ENCODE measurements at regions not wholly inside any gene's neighbourhood (a gene's known extent, or its start where the extent isn't known, plus 50 kb on each side); places are given as distances from the start of the nearest gene placed in this dataset.
"Not testable (repeated sequence)": the region's sequence is repeated elsewhere in the genome, so short reads cannot be mapped to it uniquely, and the experiment has no call there.

GRCh38 chr18:46179306-46179705 is 75.1 kb downstream of the HAUS1 start:
- peaks cover 11% of the 10 kb centered on the region for H3K4me1 ChIP-seq (ENCODE audit: insufficient read depth, low read length)
- H3K9me3 ChIP-seq (ENCODE audit: low read depth, low read length): no peaks in the 10 kb centered on the region
- no peaks in the 10 kb centered on the region for H3K27me3 ChIP-seq (ENCODE audit: insufficient read depth, low read length)
- DNase-seq (ENCODE audit: insufficient read length, low spot score, missing footprints): peak; percentile 65
- peaks cover 58% of the 10 kb centered on the region for H4K20me1 ChIP-seq (ENCODE audit: insufficient read depth, low read length)
- no peak overlapping the region for H2AFZ ChIP-seq (ENCODE audit: low read length)
- no peaks in the 10 kb centered on the region for H3K36me3 ChIP-seq (ENCODE audit: insufficient read depth, low read length)
- no peak for TF ChIP-seq CTCF (IDR thresholded peaks at IDR 0.05; ENCODE audit: extremely low read depth, low read depth, low read length)
- H3K27ac ChIP-seq (ENCODE audit: low read depth, low read length): no peak overlapping the region
- peaks cover 98% of the 10 kb centered on the region for H3K79me2 ChIP-seq (ENCODE audit: insufficient read depth, low read length)
- H3K4me2 ChIP-seq (ENCODE audit: insufficient read depth, low read length): no peak overlapping the region
- H3K4me3 ChIP-seq (ENCODE audit: insufficient read depth, low read length): no peak overlapping the region

GRCh38 chr18:46182633-46183358 is 78.6 kb downstream of the HAUS1 start:
- Histone ChIP-seq H2AFZ (ENCODE audit: low read length) (no peak overlapping the region), H3K79me2 (ENCODE audit: insufficient read depth, low read length) (peaks cover 95% of the 10 kb centered on the region), H3K4me1 (ENCODE audit: insufficient read depth, low read length) (peaks cover 5% of the 10 kb centered on the region), H3K4me2 (ENCODE audit: insufficient read depth, low read length) (no peak overlapping the region), H3K27me3 (ENCODE audit: insufficient read depth, low read length) (no peaks in the 10 kb centered on the region), H3K9me3 (ENCODE audit: low read depth, low read length) (no peaks in the 10 kb centered on the region), H3K4me3 (ENCODE audit: insufficient read depth, low read length) (no peak overlapping the region), H4K20me1 (ENCODE audit: insufficient read depth, low read length) (peaks cover 49% of the 10 kb centered on the region), H3K36me3 (ENCODE audit: insufficient read depth, low read length) (no peaks in the 10 kb centered on the region), H3K27ac (ENCODE audit: low read depth, low read length) (no peak overlapping the region)
- no peak for DNase-seq (ENCODE audit: insufficient read length, low spot score, missing footprints)
- no peak for TF ChIP-seq CTCF (IDR thresholded peaks at IDR 0.05; ENCODE audit: extremely low read depth, low read depth, low read length)

GRCh38 chr18:46184296-46184695 is 80.1 kb downstream of the HAUS1 start:
- not testable (repeated sequence) for H3K4me1 ChIP-seq (ENCODE audit: insufficient read depth, low read length)

GRCh38 chr18:46184727-46185126 is 80.5 kb downstream of the HAUS1 start:
- Histone ChIP-seq H3K36me3 (ENCODE audit: insufficient read depth, low read length) (no peaks in the 10 kb centered on the region), H2AFZ (ENCODE audit: low read length) (no peak overlapping the region), H3K9me3 (ENCODE audit: low read depth, low read length) (no peaks in the 10 kb centered on the region), H3K27me3 (ENCODE audit: insufficient read depth, low read length) (no peaks in the 10 kb centered on the region), H3K27ac (ENCODE audit: low read depth, low read length) (no peak overlapping the region), H3K4me2 (ENCODE audit: insufficient read depth, low read length) (no peak overlapping the region), H3K4me3 (ENCODE audit: insufficient read depth, low read length) (no peak overlapping the region), H3K4me1 (ENCODE audit: insufficient read depth, low read length) (peaks cover 5% of the 10 kb centered on the region), H4K20me1 (ENCODE audit: insufficient read depth, low read length) (peaks cover 43% of the 10 kb centered on the region), H3K79me2 (ENCODE audit: insufficient read depth, low read length) (peaks cover 90% of the 10 kb centered on the region)
- DNase-seq (ENCODE audit: insufficient read length, low spot score, missing footprints): no peak
- no peak for TF ChIP-seq CTCF (IDR thresholded peaks at IDR 0.05; ENCODE audit: extremely low read depth, low read depth, low read length)

More at GRCh38 chr18:46184296-46184695, 80.1 kb downstream of the HAUS1 start:
- not testable (repeated sequence) for DNase-seq (ENCODE audit: insufficient read length, low spot score, missing footprints); H3K27ac ChIP-seq (ENCODE audit: low read depth, low read length); H3K9me3 ChIP-seq (ENCODE audit: low read depth, low read length); H3K36me3 ChIP-seq (ENCODE audit: insufficient read depth, low read length); H3K4me3 ChIP-seq (ENCODE audit: insufficient read depth, low read length); H3K4me2 ChIP-seq (ENCODE audit: insufficient read depth, low read length); H2AFZ ChIP-seq (ENCODE audit: low read length); H3K27me3 ChIP-seq (ENCODE audit: insufficient read depth, low read length)
- Histone ChIP-seq H4K20me1 (ENCODE audit: insufficient read depth, low read length) (peaks cover 43% of the 10 kb centered on the region), H3K79me2 (ENCODE audit: insufficient read depth, low read length) (peaks cover 90% of the 10 kb centered on the region)

All from osteoblast (primary cell).